Common myeloid progenitor, CD34-positive (primary cell): ENCODE measurements at regions not wholly inside any gene's neighbourhood (a gene's known extent, or its start where the extent isn't known, plus 50 kb on each side); places are given as distances from the start of the nearest gene placed in this dataset.

Source experiments
- CTCF ChIA-PET: fragments of 350-600 bp; sonication (Branson Sonifier 250); formaldehyde crosslinking; loops from one replicate; lab custom pipeline; 2021; ENCODE audit warnings: antibody characterized with exemption; lab: Charles Lee
- POLR2A ChIA-PET: fragments of 350-600 bp; sonication (Branson Sonifier 250); formaldehyde crosslinking; loops from one replicate; lab custom pipeline; 2021; ENCODE audit warnings: antibody characterized with exemption; lab: Charles Lee
- DNase-seq, 3 donors: peaks; one replicate each; pipeline versions ENCODE4 v3.0.0 to v3.0.0-alpha.2; 2013
- H3K27ac ChIP-seq, 2 experiments: 1 replicate in 1 of 2; 2 replicates in 1 of 2; pipeline ENCODE4 v1.7.0; 2013; ENCODE audit warnings: inconsistent platforms in 2 of 2, low read length in 2 of 2, mild to moderate bottlenecking in 2 of 2, low read depth in 1 of 2, moderate library complexity in 1 of 2; ENCODE audit not compliant: severe bottlenecking in 2 of 2, insufficient read depth in 1 of 2, poor library complexity in 1 of 2
- H3K27me3 ChIP-seq, 5 experiments: replicated peaks in 2 of 5; 1 replicate in 3 of 5; 2 replicates in 2 of 5; pipeline versions ENCODE4 v1.6.1 to v1.7.0; 2013; ENCODE audit warnings: low read length in 4 of 5, mild to moderate bottlenecking in 2 of 5, moderate library complexity in 2 of 5, inconsistent platforms in 1 of 5; ENCODE audit not compliant: insufficient read depth in 5 of 5, control insufficient read depth in 4 of 5
- H3K36me3 ChIP-seq, 4 experiments: 1 replicate in 2 of 4; 2 replicates in 2 of 4; pipeline versions ENCODE4 v1.6.1 to v1.7.0; 2013; ENCODE audit warnings: low read length in 3 of 4, control low read depth in 1 of 4, mild to moderate bottlenecking in 1 of 4; ENCODE audit not compliant: control insufficient read depth in 4 of 4, insufficient read depth in 4 of 4
- H3K4me1 ChIP-seq, 4 experiments: 1 replicate in 3 of 4; 2 replicates in 1 of 4; pipeline versions ENCODE4 v1.6.1 to v1.7.1; 2013; ENCODE audit warnings: low read length in 3 of 4, mild to moderate bottlenecking in 3 of 4, control low read depth in 1 of 4, inconsistent platforms in 1 of 4, moderate library complexity in 1 of 4; ENCODE audit not compliant: control insufficient read depth in 4 of 4, insufficient read depth in 4 of 4; ENCODE audit errors: control extremely low read depth in 1 of 4
- H3K4me3 ChIP-seq, 7 experiments: 1 replicate in 4 of 7; 2 replicates in 3 of 7; pipeline versions ENCODE4 v1.5.1 to v1.7.0; 2013; ENCODE audit warnings: mild to moderate bottlenecking in 7 of 7, low read length in 6 of 7, moderate library complexity in 6 of 7, inconsistent platforms in 2 of 7, low read depth in 2 of 7, control low read depth in 1 of 7; ENCODE audit not compliant: insufficient read depth in 4 of 7, control insufficient read depth in 1 of 7; ENCODE audit errors: extremely low read depth in 1 of 7
- H3K9me3 ChIP-seq, 5 experiments: 1 replicate in 4 of 5; 2 replicates in 1 of 5; pipeline versions ENCODE4 v1.6.1 to v1.7.1; 2013; ENCODE audit warnings: low read length in 4 of 5, mild to moderate bottlenecking in 2 of 5, inconsistent platforms in 1 of 5, low read depth in 1 of 5, moderate library complexity in 1 of 5; ENCODE audit not compliant: control insufficient read depth in 4 of 5, insufficient read depth in 2 of 5; ENCODE audit errors: control extremely low read depth in 1 of 5
- WGBS: methylation state at CpG from one replicate; pipeline ENCODE4 v1.1.5; 2013; ENCODE audit not compliant: insufficient coverage; 5-methylcytosine and 5-hydroxymethylcytosine counted together

DNA sequence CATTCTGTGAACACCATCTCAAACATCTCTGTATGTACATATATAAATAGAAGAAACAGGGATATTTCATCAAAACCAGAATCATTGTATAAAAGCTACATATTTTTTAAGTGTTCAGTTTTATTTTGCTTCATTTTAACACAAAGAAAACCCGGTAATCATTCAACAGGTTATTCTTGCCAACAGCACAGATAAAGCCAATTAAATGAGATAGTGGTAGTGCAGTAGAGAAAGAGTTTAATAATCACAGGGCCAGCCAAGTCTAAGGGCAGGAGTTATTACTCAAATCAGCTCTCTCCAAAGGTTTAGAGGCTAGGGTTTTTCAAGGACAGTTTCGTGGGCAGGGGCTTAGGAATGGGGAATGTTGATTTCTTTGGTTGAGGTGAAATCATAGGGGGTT lies 261.0 kb upstream of the KIF2A start:
- peaks cover 0 to 2% (median 0%) of the 10 kb centered on the region in 5 experiments for H3K27me3 ChIP-seq
- H3K4me1 ChIP-seq, result no peaks in the 10 kb centered on the region
- 80% methylated on average over 1 of the region's 2 CpGs for WGBS
- H3K36me3 ChIP-seq, result no peaks in the 10 kb centered on the region
- CTCF ChIA-PET, result no interaction called here
- no peak overlapping the region for H3K4me3 ChIP-seq
- H3K27ac ChIP-seq, result no peak overlapping the region
- peaks cover 0 to 3% (median 0%) of the 10 kb centered on the region in 5 experiments for H3K9me3 ChIP-seq
- DNase-seq, result no peak
- POLR2A ChIA-PET, result no interaction called here

DNA sequence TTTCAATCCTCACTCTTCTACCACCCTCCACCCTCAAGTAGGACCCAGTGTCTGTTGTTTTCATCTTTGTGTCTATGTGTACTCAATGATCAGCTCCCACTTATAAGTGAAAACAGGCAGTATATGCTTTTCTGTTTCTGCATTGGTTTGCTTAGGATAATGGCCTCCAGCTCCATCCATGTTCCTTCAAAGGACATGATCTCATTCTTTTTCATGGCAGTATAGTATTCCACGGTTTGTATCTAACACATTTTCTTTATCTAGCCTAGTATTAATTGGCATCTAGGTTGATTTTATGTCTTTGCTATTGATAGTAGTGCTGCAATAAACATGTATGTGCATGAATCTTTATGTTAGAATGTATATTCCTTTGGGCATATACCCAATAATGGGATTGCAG lies 259.8 kb upstream of the KIF2A start:
- Histone ChIP-seq H3K27ac (no peak overlapping the region), H3K27me3 (peaks cover 0 to 2% (median 0%) of the 10 kb centered on the region in 5 experiments), H3K4me3 (no peak overlapping the region), H3K4me1 (no peaks in the 10 kb centered on the region), H3K36me3 (no peaks in the 10 kb centered on the region), H3K9me3 (peaks cover 0 to 3% (median 0%) of the 10 kb centered on the region in 5 experiments)
- CTCF ChIA-PET, result no interaction called here
- no peak for DNase-seq
- POLR2A ChIA-PET, result no interaction called here
- WGBS, result no CpG with 5 or more reads among the region's 1 CpG

DNA sequence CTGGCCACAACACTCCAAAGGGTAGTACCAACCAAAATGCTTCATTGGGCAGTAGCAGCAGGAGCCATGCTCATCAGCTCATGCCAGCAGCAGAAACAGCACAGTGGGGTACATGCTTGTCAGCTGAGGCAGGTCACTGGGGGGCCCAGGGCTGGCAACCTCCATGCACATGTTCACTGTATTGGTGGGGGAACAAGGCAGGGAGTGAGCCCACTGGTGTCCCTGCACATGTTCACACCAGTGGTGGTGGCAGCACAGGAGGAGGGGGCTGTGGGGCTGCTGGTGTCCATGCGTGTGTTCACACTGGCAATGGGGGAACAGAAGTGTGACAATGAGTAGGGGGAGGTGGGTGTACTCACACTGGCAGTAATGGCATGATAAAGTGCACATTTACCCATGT lies 254.3 kb upstream of the KIF2A start:
- Histone ChIP-seq H3K27me3 (no peaks in the 10 kb centered on the region), H3K4me1 (no peaks in the 10 kb centered on the region), H3K27ac (no peak overlapping the region), H3K36me3 (no peaks in the 10 kb centered on the region), H3K4me3 (no peak overlapping the region), H3K9me3 (peaks cover 0 to under 1% (median 0%) of the 10 kb centered on the region in 5 experiments)
- CTCF ChIA-PET, result no interaction called here
- no peak for DNase-seq
- POLR2A ChIA-PET, result no interaction called here
- WGBS, result 100% methylated on average over 1 of the region's 1 CpG

DNA sequence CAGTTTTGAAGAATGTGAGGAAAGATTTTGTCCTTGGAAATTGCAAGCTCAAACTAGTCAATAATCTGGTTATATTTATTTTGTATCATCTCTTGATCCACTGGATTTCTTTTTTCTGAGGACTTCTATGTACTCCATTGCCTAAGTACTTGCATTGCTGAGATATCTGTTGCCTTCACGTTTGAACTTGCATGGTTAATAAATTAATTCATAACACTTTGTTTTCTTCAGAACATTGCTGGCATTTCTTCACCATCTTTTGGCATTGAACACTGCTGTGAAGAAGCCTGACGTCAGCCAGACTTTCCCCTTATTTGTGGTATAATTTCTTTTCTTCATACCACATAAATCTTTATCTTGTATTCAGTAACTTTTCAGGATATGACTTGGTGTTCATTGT lies 246.0 kb upstream of the KIF2A start:
- Histone ChIP-seq H3K36me3 (no peaks in the 10 kb centered on the region), H3K9me3 (peaks cover 0 to 9% (median 0%) of the 10 kb centered on the region in 5 experiments), H3K27me3 (peaks cover 0 to 2% (median 0%) of the 10 kb centered on the region in 5 experiments), H3K4me3 (no peak overlapping the region), H3K27ac (no peak overlapping the region), H3K4me1 (no peaks in the 10 kb centered on the region)
- no CpG with 5 or more reads among the region's 2 CpGs for WGBS
- POLR2A ChIA-PET, result no interaction called here
- no peak for DNase-seq
- CTCF ChIA-PET, result no interaction called here

DNA sequence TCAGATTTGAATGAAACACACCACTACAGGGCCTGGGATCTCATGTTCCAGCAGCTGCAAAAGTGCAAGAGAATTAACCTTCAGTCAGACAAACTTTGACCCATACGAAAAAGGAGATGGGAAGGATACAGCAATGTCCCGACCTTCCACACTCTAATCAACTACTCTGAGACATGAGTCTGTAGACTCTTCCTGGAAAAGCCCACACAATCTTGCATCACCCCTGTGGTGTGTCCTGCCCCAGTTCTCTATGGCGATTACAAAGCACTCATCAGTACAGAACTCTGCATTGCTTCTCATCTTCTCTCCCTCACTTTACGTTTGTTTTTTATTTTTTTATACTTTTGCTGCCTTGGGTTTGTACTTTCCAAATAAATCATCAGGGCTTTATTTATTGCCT lies 241.0 kb upstream of the KIF2A start:
- WGBS, result 93% methylated on average over 3 of the region's 4 CpGs

DNA sequence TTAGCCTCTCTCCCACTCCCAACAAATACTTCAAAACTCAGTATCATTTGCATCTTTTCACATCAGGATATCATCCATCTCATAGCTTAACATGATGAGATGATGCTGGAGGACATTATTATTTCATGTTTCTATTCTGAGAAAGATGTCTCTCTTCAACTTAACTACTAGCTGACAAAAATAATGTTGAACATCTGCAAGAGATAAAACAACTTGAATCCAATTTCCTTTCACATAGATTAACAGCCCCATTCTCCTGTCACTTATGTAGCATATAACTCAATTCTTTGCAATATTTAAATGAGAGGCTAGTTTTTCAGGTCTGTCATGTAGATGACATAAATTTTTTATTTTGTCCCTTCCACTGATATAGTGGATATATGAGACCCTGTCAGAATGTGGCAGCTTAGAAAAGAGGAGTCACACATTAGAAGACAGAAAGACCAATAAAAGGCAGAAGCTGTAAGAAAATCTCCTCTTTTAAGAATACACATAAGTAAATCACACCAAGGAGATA lies 239.2 kb upstream of the KIF2A start:
- Histone ChIP-seq H3K9me3 (no peaks in the 10 kb centered on the region), H3K27ac (no peak overlapping the region)
- POLR2A ChIA-PET, result no interaction called here

More for the DNA sequence above, 241.0 kb upstream of the KIF2A start:
- Histone ChIP-seq H3K9me3 (no peaks in the 10 kb centered on the region), H3K36me3 (no peaks in the 10 kb centered on the region), H3K27me3 (peaks cover 0 to 2% (median 0%) of the 10 kb centered on the region in 5 experiments), H3K4me3 (no peak overlapping the region), H3K4me1 (no peaks in the 10 kb centered on the region), H3K27ac (no peak overlapping the region)
- ChIA-PET CTCF (no interaction called here), POLR2A (no interaction called here)
- DNase-seq, result no peak

DNA sequence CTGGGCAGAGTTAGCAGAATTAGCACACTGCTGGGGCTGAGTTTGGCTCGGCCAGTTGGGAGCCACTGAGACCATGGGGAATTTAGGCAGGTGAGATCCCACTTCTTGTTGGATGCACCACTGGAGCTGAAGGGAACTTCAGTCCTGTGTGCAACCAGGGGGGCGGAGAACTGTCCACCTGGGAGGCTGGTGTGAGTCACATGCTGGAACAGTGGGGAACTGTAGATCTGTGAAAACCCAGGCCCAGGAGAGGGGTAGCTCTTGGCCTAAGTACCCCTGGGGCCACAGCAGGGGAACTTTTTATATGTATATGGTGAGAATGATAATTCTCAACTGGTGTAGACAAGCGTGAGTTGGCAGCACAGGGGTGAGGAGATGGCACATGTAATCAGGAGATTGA lies 237.5 kb upstream of the KIF2A start:
- 100% methylated on average over 3 of the region's 3 CpGs for WGBS
- Histone ChIP-seq H3K4me3 (no peak overlapping the region), H3K9me3 (no peaks in the 10 kb centered on the region), H3K36me3 (no peaks in the 10 kb centered on the region), H3K27me3 (no peaks in the 10 kb centered on the region), H3K4me1 (no peaks in the 10 kb centered on the region), H3K27ac (no peak overlapping the region)
- POLR2A ChIA-PET, result no interaction called here
- CTCF ChIA-PET, result no interaction called here
- DNase-seq, result no peak

More for the DNA sequence above, 239.2 kb upstream of the KIF2A start:
- H3K4me3 ChIP-seq, result no peak overlapping the region
- CTCF ChIA-PET, result no interaction called here
- H3K36me3 ChIP-seq, result no peaks in the 10 kb centered on the region
- H3K4me1 ChIP-seq, result no peaks in the 10 kb centered on the region
- DNase-seq, result no peak
- peaks cover 0 to 2% (median 0%) of the 10 kb centered on the region in 5 experiments for H3K27me3 ChIP-seq
